Adrenal gland (tissue), 9 donors: ENCODE measurements at regions not wholly inside any gene's neighbourhood (a gene's known extent, or its start where the extent isn't known, plus 50 kb on each side); places are given as distances from the start of the nearest gene placed in this dataset.

Experiments used
- DNase-seq, 7 donors: peaks; one replicate each; pipeline ENCODE4 v3.0.0-alpha.2; 2019 to 2020
- H3K27ac ChIP-seq, 5 donors: fragments of 200-600 bp; sonication (generic) in 4 of 5; 1 replicate in 3 of 5; 2 replicates in 2 of 5; pipeline versions ENCODE4 v1.5.1 to v1.8.0; 2016 to 2020; ENCODE audit warnings: mild to moderate bottlenecking in 1 of 5
- H3K27me3 ChIP-seq: fragments of 200-600 bp; 2 replicates; pipeline ENCODE4 v1.8.0; 2021
- H3K36me3 ChIP-seq, 2 donors: fragments of 200-600 bp; replicated peaks in 1 of 2; 1 replicate in 1 of 2; 2 replicates in 1 of 2; pipeline versions ENCODE4 v1.5.1 to v1.8.0; 2018 to 2022
- H3K4me1 ChIP-seq, 2 donors: fragments of 200-600 bp; replicated peaks in 1 of 2; 1 replicate in 1 of 2; 2 replicates in 1 of 2; pipeline versions ENCODE4 v1.5.1 to v1.8.0; 2018 to 2021
- H3K4me3 ChIP-seq, 4 donors: fragments of 200-600 bp; sonication (generic) in 3 of 4; one replicate each; pipeline ENCODE4 v1.5.1; 2016 to 2018
- H3K9me3 ChIP-seq, 3 donors: fragments of 200-600 bp; sonication (generic) in 1 of 3; replicated peaks in 1 of 3; 1 replicate in 2 of 3; 2 replicates in 1 of 3; pipeline versions ENCODE4 v1.5.1 to v1.8.0; 2016 to 2021
- POLR2A ChIP-seq, 2 donors: fragments of 450-650 bp; IDR thresholded peaks; one replicate each; pipeline ENCODE4 v1.6.1; 2017; ENCODE audit warnings: antibody characterized with exemption in 2 of 2, mild to moderate bottlenecking in 2 of 2, moderate library complexity in 1 of 2
- WGBS, 4 donors: extraction: QIAGEN DNeasy Blood & Tissue Kit in 2 of 4; methylation state at CpG; one replicate each; pipeline versions ENCODE4 v1.1.5 to v1.1.7; 2013 to 2017; 5-methylcytosine and 5-hydroxymethylcytosine counted together
- intact Hi-C, 2 donors: fragments of 100-400 bp; cut with DNase I; formaldehyde crosslinking; loops; one replicate each; pipeline versions ENCODE4 v1.14.1 to v1.15.0; 2022 to 2023
- TF ChIP-seq, protein P1 (sequence below), 6 experiments: fragments of 450-650 bp in 4 of 6; fragments of 200-600 bp in 2 of 6; sonication (generic) in 1 of 6; IDR thresholded peaks; 1 replicate in 5 of 6; 2 replicates in 1 of 6; pipeline versions ENCODE4 v1.5.1 to v1.8.0; 2016 to 2021; ENCODE audit warnings: antibody characterized with exemption in 6 of 6, mild to moderate bottlenecking in 2 of 6, moderate library complexity in 1 of 6
- donor health status: healthy with polysubstance abuse.
- donor health status: Bipolar disorder and iron deficiency.
- donor health status: DM: yes; HTN: yes; CAD: no.
- donor health status: DM: no; HTN: no; CAD: no.
- donor health status: DM: no; HTN: no; CAD: no.

DNA sequence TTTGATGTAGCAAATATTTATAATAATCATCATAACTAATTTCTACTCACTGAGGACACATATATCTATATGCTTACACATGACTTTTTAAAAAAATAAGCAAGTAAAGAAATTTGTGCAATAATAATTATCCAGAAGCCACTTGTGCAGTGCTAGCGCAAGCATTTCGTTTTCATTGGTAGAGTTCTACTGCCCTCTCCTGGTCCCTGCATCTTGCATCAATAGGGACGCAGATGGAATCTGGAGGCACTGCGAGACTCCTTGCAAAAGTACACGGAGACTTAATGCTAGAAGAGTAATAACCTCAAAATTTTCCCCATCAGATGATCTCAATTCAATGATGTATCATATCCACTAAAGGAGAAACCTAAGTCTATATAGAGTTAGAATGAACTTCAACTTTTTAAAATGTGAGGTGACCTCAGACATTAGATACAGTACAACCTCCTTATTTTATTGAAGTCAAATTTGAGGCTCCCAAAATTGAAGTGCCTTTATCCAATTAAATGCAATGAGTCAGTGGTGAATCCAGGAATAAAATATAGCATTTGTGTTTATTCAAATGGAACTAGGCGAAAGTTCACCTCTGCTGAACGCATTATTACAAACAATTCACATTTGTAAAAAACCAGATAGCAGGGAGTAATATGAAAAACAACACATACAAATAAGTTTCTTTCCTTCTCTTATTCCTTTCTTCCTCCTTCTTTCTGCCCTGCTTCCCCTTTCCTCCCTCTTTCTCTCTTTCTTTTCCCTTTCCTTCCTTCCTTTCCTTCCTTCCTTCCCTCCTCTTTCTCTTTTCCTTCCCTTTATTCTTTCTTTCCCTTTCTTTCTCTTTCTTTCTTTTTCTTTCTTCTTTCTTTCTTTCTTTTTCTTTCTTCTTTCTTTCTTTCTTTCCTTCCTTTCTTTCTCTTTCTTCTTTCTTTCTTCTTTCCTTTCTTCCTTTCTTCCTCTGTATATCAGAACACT lies 450.0 kb downstream of the ANKRD50 start:
- TF ChIP-seq POLR2A (IDR thresholded peaks at IDR 0.05) = no peak
- TF ChIP-seq, protein P1, sequence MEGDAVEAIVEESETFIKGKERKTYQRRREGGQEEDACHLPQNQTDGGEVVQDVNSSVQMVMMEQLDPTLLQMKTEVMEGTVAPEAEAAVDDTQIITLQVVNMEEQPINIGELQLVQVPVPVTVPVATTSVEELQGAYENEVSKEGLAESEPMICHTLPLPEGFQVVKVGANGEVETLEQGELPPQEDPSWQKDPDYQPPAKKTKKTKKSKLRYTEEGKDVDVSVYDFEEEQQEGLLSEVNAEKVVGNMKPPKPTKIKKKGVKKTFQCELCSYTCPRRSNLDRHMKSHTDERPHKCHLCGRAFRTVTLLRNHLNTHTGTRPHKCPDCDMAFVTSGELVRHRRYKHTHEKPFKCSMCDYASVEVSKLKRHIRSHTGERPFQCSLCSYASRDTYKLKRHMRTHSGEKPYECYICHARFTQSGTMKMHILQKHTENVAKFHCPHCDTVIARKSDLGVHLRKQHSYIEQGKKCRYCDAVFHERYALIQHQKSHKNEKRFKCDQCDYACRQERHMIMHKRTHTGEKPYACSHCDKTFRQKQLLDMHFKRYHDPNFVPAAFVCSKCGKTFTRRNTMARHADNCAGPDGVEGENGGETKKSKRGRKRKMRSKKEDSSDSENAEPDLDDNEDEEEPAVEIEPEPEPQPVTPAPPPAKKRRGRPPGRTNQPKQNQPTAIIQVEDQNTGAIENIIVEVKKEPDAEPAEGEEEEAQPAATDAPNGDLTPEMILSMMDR (IDR thresholded peaks at IDR 0.05) = peak; percentile 56 to 84 (median 80)
- no peak overlapping the region for H3K4me3 ChIP-seq
- WGBS, 4 donors = 15 to 21% (median 17%) methylated on average over 7 of the region's 7 CpGs
- H3K27me3 ChIP-seq = no peaks in the 10 kb centered on the region
- peak; percentile 52 to 83 (median 66) for DNase-seq
- no peaks in the 10 kb centered on the region for H3K36me3 ChIP-seq
- H3K27ac ChIP-seq = no peak overlapping the region
- no peaks in the 10 kb centered on the region for H3K4me1 ChIP-seq
- H3K9me3 ChIP-seq = no peaks in the 10 kb centered on the region
- intact Hi-C loops = loop anchor here in 1 of 2 donors (10.0 kb wide), 1 partner anchor 1158 kb away; no protein-coding TSS in a partner anchor

DNA sequence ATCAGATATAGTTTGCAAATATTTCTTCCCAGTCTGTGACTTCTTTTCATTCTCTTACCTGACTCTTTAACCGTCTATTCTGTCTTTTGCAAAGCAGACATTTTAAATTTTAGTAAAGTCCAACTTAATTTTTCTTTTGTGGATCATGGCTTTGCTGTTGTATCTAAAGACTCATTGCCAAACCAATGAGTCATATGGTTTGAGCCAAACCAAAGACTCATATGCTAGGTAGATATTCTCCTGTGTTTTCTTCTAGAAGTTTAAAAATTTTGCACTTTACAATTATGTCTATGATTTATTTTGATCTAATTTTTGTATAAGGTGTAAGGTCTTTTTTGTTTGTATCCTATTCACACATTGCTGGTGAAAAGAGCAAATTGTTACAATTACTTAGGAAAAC lies 446.8 kb downstream of the ANKRD50 start:
- TF ChIP-seq, protein P1 (IDR thresholded peaks at IDR 0.05) = no peak
- no peak for TF ChIP-seq POLR2A (IDR thresholded peaks at IDR 0.05)
- no peak overlapping the region for H3K4me3 ChIP-seq
- H3K9me3 ChIP-seq = no peaks in the 10 kb centered on the region
- H3K27ac ChIP-seq = no peak overlapping the region
- H3K27me3 ChIP-seq = no peaks in the 10 kb centered on the region
- intact Hi-C loops = loop anchor here in 1 of 2 donors (10.0 kb wide), 1 partner anchor 1161 kb away; no protein-coding TSS in a partner anchor
- no peaks in the 10 kb centered on the region for H3K4me1 ChIP-seq
- WGBS, 4 donors = 69 to 75% (median 71%) methylated on average over 1 of the region's 1 CpG
- DNase-seq = no peak
- H3K36me3 ChIP-seq = no peaks in the 10 kb centered on the region

DNA sequence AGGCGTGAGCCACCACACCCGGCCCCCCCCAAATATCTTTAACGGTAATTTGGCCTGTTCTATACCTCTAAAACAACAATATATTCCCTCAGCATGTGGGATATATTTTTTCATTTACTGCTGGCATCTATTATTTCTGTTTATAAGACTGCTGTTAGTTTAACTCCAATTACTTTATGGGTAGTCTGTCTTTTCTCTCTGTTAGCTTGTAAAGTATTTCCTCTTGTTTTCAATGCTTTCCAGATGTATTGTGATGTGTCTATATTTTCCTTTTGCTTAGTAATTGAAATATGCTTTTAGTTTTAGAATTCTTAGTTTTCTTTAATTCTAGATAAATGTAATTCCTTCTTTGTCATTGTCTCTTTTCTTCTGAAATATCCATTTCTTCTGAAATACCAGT lies 445.8 kb downstream of the ANKRD50 start:
- H3K27me3 ChIP-seq = no peaks in the 10 kb centered on the region
- TF ChIP-seq, protein P1 (IDR thresholded peaks at IDR 0.05) = no peak
- TF ChIP-seq POLR2A (IDR thresholded peaks at IDR 0.05) = no peak
- H3K9me3 ChIP-seq = no peaks in the 10 kb centered on the region
- H3K27ac ChIP-seq = no peak overlapping the region
- DNase-seq = no peak
- H3K4me1 ChIP-seq = no peaks in the 10 kb centered on the region
- H3K36me3 ChIP-seq = no peaks in the 10 kb centered on the region
- intact Hi-C loops = loop anchor here in 1 of 2 donors (10.0 kb wide), 1 partner anchor 1162 kb away; no protein-coding TSS in a partner anchor
- 63 to 73% (median 68%) methylated on average over 3 of the region's 3 CpGs for WGBS, 4 donors
- H3K4me3 ChIP-seq = no peak overlapping the region

DNA sequence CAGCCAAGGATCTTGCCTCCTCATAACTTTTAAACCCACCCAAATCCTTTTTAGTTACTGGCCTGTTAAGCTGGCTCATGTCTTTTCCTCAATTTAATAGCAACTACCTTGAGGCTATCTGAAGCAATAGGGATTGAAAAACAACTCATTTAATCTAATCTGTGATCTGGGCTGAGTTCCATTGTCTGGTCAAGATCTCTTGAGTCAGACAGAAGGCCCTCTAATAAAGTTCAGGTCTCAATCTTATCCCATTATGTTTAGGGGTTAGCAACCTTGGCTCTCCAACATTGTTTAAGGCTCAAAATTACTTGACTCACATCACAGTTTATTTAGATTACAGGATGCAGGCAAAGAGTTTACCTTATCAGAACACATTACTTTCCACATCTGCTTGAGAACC lies 436.1 kb downstream of the ANKRD50 start:
- intact Hi-C loops = no loop called here

More for the DNA sequence above, 436.1 kb downstream of the ANKRD50 start:
- no peaks in the 10 kb centered on the region for H3K9me3 ChIP-seq
- no peak overlapping the region for H3K27ac ChIP-seq
- no peak for DNase-seq
- H3K4me3 ChIP-seq = no peak overlapping the region
- H3K36me3 ChIP-seq = no peaks in the 10 kb centered on the region
- no peaks in the 10 kb centered on the region for H3K4me1 ChIP-seq
- TF ChIP-seq, protein P1 (IDR thresholded peaks at IDR 0.05) = no peak
- no peak for TF ChIP-seq POLR2A (IDR thresholded peaks at IDR 0.05)
- no peaks in the 10 kb centered on the region for H3K27me3 ChIP-seq
